Mucosa of descending colon (tissue), 3 donors: ENCODE measurements at regions not wholly inside any gene's neighbourhood (a gene's known extent, or its start where the extent isn't known, plus 50 kb on each side); places are given as distances from the start of the nearest gene placed in this dataset.

Experiments used
- ATAC-seq: fragments of 200-7000 bp; cut with Tn5 transposase; one replicate; pipeline ENCODE4 v1.9.1; 2020; ENCODE audit warnings: mild to moderate bottlenecking, moderate library complexity
- DNase-seq, 3 donors: peaks; one replicate each; pipeline ENCODE4 v3.0.0-alpha.2; 2020
- H3K36me3 ChIP-seq: fragments of 200-600 bp; one replicate; pipeline ENCODE4 v1.8.0; 2021; ENCODE audit warnings: low read depth, mild to moderate bottlenecking
- H3K4me1 ChIP-seq: fragments of 200-600 bp; one replicate; pipeline ENCODE4 v1.8.0; 2021; ENCODE audit warnings: low read depth, mild to moderate bottlenecking
- H3K4me3 ChIP-seq: fragments of 200-600 bp; one replicate; pipeline ENCODE4 v1.8.0; 2021; ENCODE audit warnings: mild to moderate bottlenecking
- H3K9me3 ChIP-seq: fragments of 200-600 bp; one replicate; pipeline ENCODE4 v1.8.0; 2021; ENCODE audit warnings: mild to moderate bottlenecking
- intact Hi-C, 2 donors: fragments of 100-400 bp; cut with DNase I in 1 of 2; cut with micrococcal nuclease in 1 of 2; formaldehyde crosslinking; loops; one replicate each; pipeline versions ENCODE4 v1.11.0 to v1.11.1; 2022; cut with DNase I, micrococcal nuclease
- TF ChIP-seq, protein P1 (sequence below): fragments of 200-600 bp; IDR thresholded peaks from one replicate; pipeline ENCODE4 v1.8.0; 2022; ENCODE audit warnings: antibody characterized with exemption, mild to moderate bottlenecking
- donor health status: DM: no; HTN: no; CAD: no; lungs with moderate emphysema.
- donor health status: DM: no; HTN: no; CAD: no.
- donor health status: DM: no; HTN: yes; CAD: no.

DNA sequence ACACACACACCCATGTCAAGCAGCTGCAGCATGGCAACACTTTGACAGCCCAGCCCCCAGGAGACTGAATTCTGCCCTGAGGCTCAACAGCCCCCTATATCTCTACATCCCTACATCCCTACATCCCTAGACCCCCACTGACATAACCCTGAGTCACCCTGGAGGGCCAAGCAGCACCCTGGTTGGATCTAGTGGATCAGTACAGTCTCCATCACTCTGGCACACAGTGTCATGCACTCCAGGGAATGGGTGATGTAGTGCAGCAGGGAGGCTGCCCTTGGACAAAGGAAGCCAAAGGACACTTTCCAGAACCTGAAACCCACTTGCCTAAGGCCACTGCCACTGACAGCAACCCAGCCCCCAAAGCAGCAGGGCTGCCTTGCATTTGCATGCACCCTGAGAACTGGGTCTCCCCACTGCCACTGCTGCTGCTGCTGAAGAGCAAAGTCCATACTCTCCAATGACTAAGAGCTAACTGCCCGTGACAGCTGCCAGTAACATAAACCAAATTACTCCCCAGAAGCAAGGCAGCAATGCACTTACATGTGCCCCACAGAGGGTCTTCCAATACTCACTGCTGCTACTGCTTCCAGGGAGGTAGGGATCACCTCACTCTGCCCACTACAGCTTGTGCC is 681.6 kb upstream of the KLHL29 start:
- H3K36me3 ChIP-seq = no peaks in the 10 kb centered on the region
- H3K4me3 ChIP-seq = no peak overlapping the region
- H3K9me3 ChIP-seq = no peaks in the 10 kb centered on the region
- no peak for DNase-seq
- ATAC-seq = peak; percentile 10
- TF ChIP-seq, protein P1, sequence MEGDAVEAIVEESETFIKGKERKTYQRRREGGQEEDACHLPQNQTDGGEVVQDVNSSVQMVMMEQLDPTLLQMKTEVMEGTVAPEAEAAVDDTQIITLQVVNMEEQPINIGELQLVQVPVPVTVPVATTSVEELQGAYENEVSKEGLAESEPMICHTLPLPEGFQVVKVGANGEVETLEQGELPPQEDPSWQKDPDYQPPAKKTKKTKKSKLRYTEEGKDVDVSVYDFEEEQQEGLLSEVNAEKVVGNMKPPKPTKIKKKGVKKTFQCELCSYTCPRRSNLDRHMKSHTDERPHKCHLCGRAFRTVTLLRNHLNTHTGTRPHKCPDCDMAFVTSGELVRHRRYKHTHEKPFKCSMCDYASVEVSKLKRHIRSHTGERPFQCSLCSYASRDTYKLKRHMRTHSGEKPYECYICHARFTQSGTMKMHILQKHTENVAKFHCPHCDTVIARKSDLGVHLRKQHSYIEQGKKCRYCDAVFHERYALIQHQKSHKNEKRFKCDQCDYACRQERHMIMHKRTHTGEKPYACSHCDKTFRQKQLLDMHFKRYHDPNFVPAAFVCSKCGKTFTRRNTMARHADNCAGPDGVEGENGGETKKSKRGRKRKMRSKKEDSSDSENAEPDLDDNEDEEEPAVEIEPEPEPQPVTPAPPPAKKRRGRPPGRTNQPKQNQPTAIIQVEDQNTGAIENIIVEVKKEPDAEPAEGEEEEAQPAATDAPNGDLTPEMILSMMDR = no peak
- intact Hi-C loops = no loop called here
- H3K4me1 ChIP-seq = no peaks in the 10 kb centered on the region

DNA sequence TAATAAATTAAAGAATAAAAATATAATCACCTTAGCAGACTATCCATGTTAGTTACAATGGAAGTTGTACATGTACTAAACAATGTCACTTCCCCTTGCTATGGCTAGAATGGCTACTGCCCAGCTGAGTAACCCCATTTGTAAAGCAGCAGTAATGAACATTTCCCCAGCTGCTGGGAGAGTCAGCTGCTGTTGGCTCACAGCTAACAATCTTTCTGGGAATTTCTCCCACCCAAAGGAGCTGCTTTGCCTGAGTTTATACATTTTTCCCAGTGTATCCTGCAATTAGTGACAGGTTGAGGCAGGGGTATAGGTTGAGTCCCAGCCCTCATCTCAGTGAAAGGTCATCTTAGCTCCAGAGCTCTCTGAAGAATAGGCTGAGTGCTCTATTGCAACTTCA is 665.6 kb upstream of the KLHL29 start:
- intact Hi-C loops = no loop called here

DNA sequence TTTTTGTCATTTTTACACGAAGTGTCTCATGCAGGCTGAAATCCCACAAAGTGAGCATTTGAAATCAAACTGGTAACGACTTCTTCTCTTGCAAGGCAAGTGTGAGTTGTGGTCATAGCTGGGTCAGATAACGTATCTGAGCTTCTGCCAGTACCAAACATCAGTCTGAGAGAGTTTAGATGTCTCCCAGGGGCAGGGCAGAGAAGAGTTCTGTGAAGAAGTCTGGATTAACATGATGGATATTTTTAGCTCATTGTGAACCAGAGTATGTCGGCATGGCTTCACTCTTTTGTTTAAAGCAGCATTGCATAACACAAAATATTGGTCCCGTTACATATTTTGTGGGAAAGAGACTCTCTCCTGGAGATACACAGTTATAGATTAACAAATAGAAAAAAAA is 655.5 kb upstream of the KLHL29 start:
- Histone ChIP-seq H3K4me1 (no peaks in the 10 kb centered on the region), H3K9me3 (peaks cover 7% of the 10 kb centered on the region), H3K36me3 (no peaks in the 10 kb centered on the region), H3K4me3 (no peak overlapping the region)
- DNase-seq = no peak
- ATAC-seq = no peak
- intact Hi-C loops = no loop called here
- TF ChIP-seq, protein P1 = no peak

More for the DNA sequence above, 665.6 kb upstream of the KLHL29 start:
- DNase-seq (no peak), ATAC-seq (no peak)
- Histone ChIP-seq H3K4me1 (no peaks in the 10 kb centered on the region), H3K36me3 (no peaks in the 10 kb centered on the region), H3K9me3 (peaks cover 6% of the 10 kb centered on the region), H3K4me3 (no peak overlapping the region)
- TF ChIP-seq, protein P1 = no peak

DNA sequence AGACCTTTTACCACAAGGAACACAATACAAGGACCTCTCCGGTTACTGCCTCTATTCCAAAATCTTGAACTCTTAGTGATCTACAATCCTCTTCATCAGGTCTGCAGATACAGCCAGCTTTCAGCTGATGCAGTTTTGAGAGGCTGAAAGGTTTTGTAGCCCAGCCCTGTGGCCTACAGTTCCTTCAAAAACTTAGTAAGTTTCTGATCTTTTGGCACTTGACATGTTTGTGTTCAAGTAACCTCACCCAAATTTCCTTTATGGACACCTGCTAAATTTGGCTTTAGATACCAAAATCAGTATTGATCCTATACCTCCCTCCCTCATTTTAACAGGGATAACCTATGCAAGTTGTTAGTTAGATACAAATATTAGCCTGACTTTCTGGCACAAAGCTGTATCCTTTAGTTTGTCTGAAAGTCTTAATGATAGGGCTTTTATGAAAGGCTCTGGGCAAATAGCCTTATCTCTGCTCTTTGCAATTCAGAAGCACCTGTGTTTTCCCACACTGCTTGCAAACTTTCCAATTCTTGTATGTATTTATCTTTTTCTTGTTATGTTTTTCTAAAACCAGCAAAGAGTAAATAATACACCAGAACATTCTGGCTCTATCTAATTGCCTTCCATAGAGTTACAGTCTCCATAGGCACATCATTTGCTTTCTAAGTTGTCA is 650.5 kb upstream of the KLHL29 start:
- Histone ChIP-seq H3K4me3 (no peak overlapping the region), H3K4me1 (no peaks in the 10 kb centered on the region), H3K9me3 (no peaks in the 10 kb centered on the region), H3K36me3 (no peaks in the 10 kb centered on the region)
- DNase-seq (no peak), ATAC-seq (no peak)
- TF ChIP-seq, protein P1 = no peak
- intact Hi-C loops = no loop called here

DNA sequence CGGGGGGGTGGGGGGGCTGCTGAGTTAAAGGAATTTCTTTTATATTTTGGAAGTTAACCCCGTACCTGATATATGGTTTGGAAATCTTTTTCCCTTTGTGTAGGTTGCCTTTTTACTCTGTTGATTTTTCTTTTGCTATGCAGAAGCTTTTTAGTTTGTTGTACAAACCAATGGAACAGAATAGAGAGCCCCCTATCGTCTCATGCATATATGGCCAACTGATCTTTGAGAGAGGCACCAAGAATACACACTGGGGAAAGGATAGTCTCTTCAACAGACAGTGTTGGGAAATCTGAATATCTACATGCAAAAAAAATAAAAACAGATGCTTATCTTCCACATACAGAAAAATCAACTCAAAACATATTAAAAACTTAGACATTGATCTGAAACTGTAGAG is 647.8 kb upstream of the KLHL29 start:
- Histone ChIP-seq H3K9me3 (no peaks in the 10 kb centered on the region), H3K36me3 (no peaks in the 10 kb centered on the region), H3K4me1 (no peaks in the 10 kb centered on the region), H3K4me3 (no peak overlapping the region)
- ATAC-seq (no peak), DNase-seq (no peak)
- TF ChIP-seq, protein P1 = no peak
- intact Hi-C loops = no loop called here
